ENCODE measurements at regions not wholly inside any gene's neighbourhood (a gene's known extent, or its start where the extent isn't known, plus 50 kb on each side); places are given as distances from the start of the nearest gene placed in this dataset.

DNA sequence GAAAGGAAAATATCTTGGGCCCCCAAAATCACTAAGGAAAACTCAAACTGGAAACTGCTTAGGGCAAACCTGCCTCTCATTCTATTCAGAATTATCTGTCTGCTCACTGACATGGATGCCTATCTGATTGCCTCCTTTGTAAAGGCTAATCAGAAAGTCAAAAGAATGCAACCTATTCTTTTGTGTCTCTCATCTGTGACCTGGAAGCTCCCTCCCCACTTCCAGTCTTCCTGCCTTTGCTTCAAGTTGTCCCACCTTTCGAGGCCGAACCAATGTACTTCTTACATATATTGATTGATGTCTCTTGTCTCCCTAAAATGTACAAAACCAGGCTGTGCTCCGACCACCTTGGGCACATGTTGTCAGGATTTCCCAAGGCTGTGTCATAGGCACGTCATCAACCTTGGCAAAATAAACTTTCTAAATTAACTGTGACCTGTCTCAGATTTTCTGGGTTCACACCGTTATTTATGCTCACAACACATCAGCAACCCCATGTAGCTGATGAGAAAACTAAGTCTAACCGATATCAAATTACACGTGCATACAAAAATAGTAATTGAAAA lies 302.3 kb upstream of the NRIP1 start:
- TF ChIP-seq, protein P1, sequence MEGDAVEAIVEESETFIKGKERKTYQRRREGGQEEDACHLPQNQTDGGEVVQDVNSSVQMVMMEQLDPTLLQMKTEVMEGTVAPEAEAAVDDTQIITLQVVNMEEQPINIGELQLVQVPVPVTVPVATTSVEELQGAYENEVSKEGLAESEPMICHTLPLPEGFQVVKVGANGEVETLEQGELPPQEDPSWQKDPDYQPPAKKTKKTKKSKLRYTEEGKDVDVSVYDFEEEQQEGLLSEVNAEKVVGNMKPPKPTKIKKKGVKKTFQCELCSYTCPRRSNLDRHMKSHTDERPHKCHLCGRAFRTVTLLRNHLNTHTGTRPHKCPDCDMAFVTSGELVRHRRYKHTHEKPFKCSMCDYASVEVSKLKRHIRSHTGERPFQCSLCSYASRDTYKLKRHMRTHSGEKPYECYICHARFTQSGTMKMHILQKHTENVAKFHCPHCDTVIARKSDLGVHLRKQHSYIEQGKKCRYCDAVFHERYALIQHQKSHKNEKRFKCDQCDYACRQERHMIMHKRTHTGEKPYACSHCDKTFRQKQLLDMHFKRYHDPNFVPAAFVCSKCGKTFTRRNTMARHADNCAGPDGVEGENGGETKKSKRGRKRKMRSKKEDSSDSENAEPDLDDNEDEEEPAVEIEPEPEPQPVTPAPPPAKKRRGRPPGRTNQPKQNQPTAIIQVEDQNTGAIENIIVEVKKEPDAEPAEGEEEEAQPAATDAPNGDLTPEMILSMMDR (IDR thresholded peaks at IDR 0.05): no peak
- TF ChIP-seq POLR2AphosphoS5 (IDR thresholded peaks at IDR 0.05) (no peak), POLR2A (IDR thresholded peaks at IDR 0.05) (no peak)

Measured in breast epithelium (tissue), 3 donors.